SK-N-SH (cell line): ENCODE measurements at regions not wholly inside any gene's neighbourhood (a gene's known extent, or its start where the extent isn't known, plus 50 kb on each side); places are given as distances from the start of the nearest gene placed in this dataset.
A peak's percentile ranks its signal among the peaks of the same experiment; 100 is the strongest.

Experiments
- CTCF ChIA-PET: fragments of 300-600, 350-600 bp; formaldehyde crosslinking; extraction: SDS; loops from one replicate; lab custom pipeline; 2021; lab: Yijun Ruan, JAX
- POLR2A ChIA-PET: fragments of 350-600 bp; sonication (Branson Sonifier 250); formaldehyde crosslinking; extraction: SDS; loops from one replicate; lab custom pipeline; 2020; ENCODE audit warnings: antibody characterized with exemption, inconsistent platforms; lab: Yijun Ruan, JAX
- DNase-seq: peaks from one replicate; pipeline ENCODE4 v3.0.0; 2012
- H2AFZ ChIP-seq: fragments of 200-600 bp; sonication (generic); 2 replicates; pipeline ENCODE4 v1.8.1; 2016; ENCODE audit warnings: antibody characterized with exemption, mild to moderate bottlenecking, low read depth
- H3F3A ChIP-seq: fragments of 200-600 bp; sonication (generic); replicated peaks from 2 replicates; pipeline ENCODE3; 2016; ENCODE audit warnings: antibody characterized with exemption, mild to moderate bottlenecking; ENCODE audit not compliant: insufficient read depth
- H3K27ac ChIP-seq, 2 experiments: fragments of 200-500 bp in 1 of 2; fragments of 200-600 bp in 1 of 2; sonication (Bioruptor generic) in 1 of 2; sonication (generic), shearing (Covaris generic) in 1 of 2; 2 replicates each; pipeline versions ENCODE4 v1.5.1 to v1.6.1; 2014 to 2016; ENCODE audit warnings: low read depth in 2 of 2, inconsistent platforms in 1 of 2, low read length in 1 of 2, mild to moderate bottlenecking in 1 of 2, mixed read lengths in 1 of 2
- H3K27me3 ChIP-seq: fragments of 200-600 bp; sonication (generic), shearing (Covaris generic); 2 replicates; pipeline ENCODE4 v1.6.1; 2016; ENCODE audit warnings: mixed run types; ENCODE audit not compliant: insufficient read depth
- H3K36me3 ChIP-seq, 2 experiments: fragments of 200-500 bp in 1 of 2; fragments of 200-600 bp in 1 of 2; sonication (Bioruptor generic) in 1 of 2; sonication (generic) in 1 of 2; replicated peaks in 1 of 2; 2 replicates each; pipeline versions ENCODE3 to v1.5.1; 2014 to 2016; ENCODE audit warnings: low read length in 1 of 2, mild to moderate bottlenecking in 1 of 2; ENCODE audit not compliant: insufficient read depth in 2 of 2, control insufficient read depth in 1 of 2
- H3K4me1 ChIP-seq, 2 experiments: fragments of 200-500 bp in 1 of 2; fragments of 200-600 bp in 1 of 2; sonication (Bioruptor generic) in 1 of 2; sonication (generic), shearing (Covaris generic) in 1 of 2; 2 replicates each; pipeline versions ENCODE4 v1.5.1 to v1.6.1; 2014 to 2016; ENCODE audit warnings: low read depth in 1 of 2, low read length in 1 of 2, mixed run types in 1 of 2; ENCODE audit not compliant: insufficient read depth in 2 of 2, control insufficient read depth in 1 of 2
- H3K4me2 ChIP-seq: fragments of 200-600 bp; sonication (generic), shearing (Covaris generic); 2 replicates; pipeline ENCODE4 v1.6.1; 2017; ENCODE audit warnings: mixed run types
- H3K4me3 ChIP-seq, 2 experiments: fragments of 200-500 bp in 1 of 2; fragments of 200-600 bp in 1 of 2; sonication (Bioruptor generic) in 1 of 2; sonication (generic), shearing (Covaris generic) in 1 of 2; 2 replicates each; pipeline versions ENCODE4 v1.5.1 to v1.8.1; 2014 to 2016; ENCODE audit warnings: low read depth in 2 of 2, inconsistent platforms in 1 of 2, low read length in 1 of 2, mild to moderate bottlenecking in 1 of 2, mixed read lengths in 1 of 2, moderate library complexity in 1 of 2
- H3K79me2 ChIP-seq: fragments of 200-600 bp; sonication (generic); 2 replicates; pipeline ENCODE4 v1.8.1; 2017; ENCODE audit warnings: mild to moderate bottlenecking; ENCODE audit not compliant: insufficient read depth
- H3K9ac ChIP-seq: fragments of 200-600 bp; sonication (generic); 2 replicates; pipeline ENCODE4 v1.6.1; 2017; ENCODE audit warnings: mixed run types
- H3K9me2 ChIP-seq: fragments of 200-600 bp; sonication (generic); 2 replicates; pipeline ENCODE4 v1.6.1; 2017; ENCODE audit warnings: mixed run types
- H3K9me3 ChIP-seq: fragments of 200-600 bp; sonication (generic); 2 replicates; pipeline ENCODE4 v1.6.1; 2017; ENCODE audit warnings: mixed run types, mild to moderate bottlenecking, moderate library complexity
- H4K20me1 ChIP-seq: fragments of 200-600 bp; sonication (generic); 2 replicates; pipeline ENCODE4 v1.6.1; 2017; ENCODE audit warnings: mild to moderate bottlenecking, mixed run types; ENCODE audit not compliant: insufficient read depth
- CHD2 ChIP-seq: fragments of 150-350 bp; IDR thresholded peaks from 2 replicates; pipeline ENCODE4 v1.6.1; 2018; ENCODE audit warnings: low read length; ENCODE audit not compliant: partially characterized antibody
- CTCF ChIP-seq: fragments of 200-600 bp; sonication (generic); IDR thresholded peaks from 2 replicates; pipeline ENCODE4 v1.6.1; 2017; ENCODE audit warnings: antibody characterized with exemption, mild to moderate bottlenecking, moderate library complexity
- ELF1 ChIP-seq: IDR thresholded peaks from 2 replicates; pipeline ENCODE4 v1.4.0; 2012
- EZH2phosphoT487 ChIP-seq: fragments of 200-600 bp; sonication (generic); IDR thresholded peaks from 2 replicates; pipeline ENCODE4 v1.6.1; 2017; ENCODE audit warnings: low read depth, mixed run types, mild to moderate bottlenecking, antibody characterized with exemption, moderate library complexity, borderline replicate concordance
- FOSL2 ChIP-seq: IDR thresholded peaks from 2 replicates; pipeline ENCODE4 v1.4.0; 2012; ENCODE audit warnings: low read depth, mild to moderate bottlenecking, moderate library complexity, borderline replicate concordance
- FOXM1 ChIP-seq: IDR thresholded peaks from 2 replicates; pipeline ENCODE4 v1.4.0; 2012; ENCODE audit warnings: low read depth, mild to moderate bottlenecking
- MEF2A ChIP-seq: IDR thresholded peaks from 2 replicates; pipeline ENCODE4 v1.4.0; 2012; ENCODE audit warnings: low read depth, borderline replicate concordance
- NRF1 ChIP-seq: IDR thresholded peaks from 2 replicates; pipeline ENCODE4 v1.6.1; 2012; ENCODE audit warnings: low read depth, mild to moderate bottlenecking, low read length
- POLR2AphosphoS5 ChIP-seq: IDR thresholded peaks from 2 replicates; pipeline ENCODE4 v1.6.1; 2012; ENCODE audit warnings: low read depth, low read length
- RAD21 ChIP-seq: IDR thresholded peaks from 2 replicates; pipeline ENCODE4 v1.6.1; 2012; ENCODE audit warnings: mild to moderate bottlenecking, low read length
- RXRA ChIP-seq: IDR thresholded peaks from 2 replicates; pipeline ENCODE4 v1.4.0; 2012; ENCODE audit warnings: low read depth, mild to moderate bottlenecking, borderline replicate concordance
- TCF12 ChIP-seq: IDR thresholded peaks from 2 replicates; pipeline ENCODE4 v1.4.0; 2012
- TEAD4 ChIP-seq: IDR thresholded peaks from 2 replicates; pipeline ENCODE4 v1.4.0; 2012; ENCODE audit warnings: mild to moderate bottlenecking, borderline replicate concordance; ENCODE audit not compliant: insufficient read depth
- WGBS: methylation state at CpG from one replicate; pipeline ENCODE4 v1.1.6; 2017; ENCODE audit warnings: low lambda C conversion rate; 5-methylcytosine and 5-hydroxymethylcytosine counted together
- TF ChIP-seq, protein P1 (sequence below): fragments of 150-350 bp; IDR thresholded peaks from 2 replicates; pipeline ENCODE4 v1.6.1; 2016; ENCODE audit warnings: mild to moderate bottlenecking, low read depth, low read length
- TF ChIP-seq, protein P2 (sequence below): IDR thresholded peaks from 2 replicates; pipeline ENCODE4; 2012

- TF ChIP-seq CTCF = no peak
- TF ChIP-seq MEF2A = no peak
- TF ChIP-seq TEAD4 = no peak
- TF ChIP-seq RAD21 = no peak
- no peak for TF ChIP-seq CHD2
- no peak for TF ChIP-seq NRF1
- TF ChIP-seq, protein P1, sequence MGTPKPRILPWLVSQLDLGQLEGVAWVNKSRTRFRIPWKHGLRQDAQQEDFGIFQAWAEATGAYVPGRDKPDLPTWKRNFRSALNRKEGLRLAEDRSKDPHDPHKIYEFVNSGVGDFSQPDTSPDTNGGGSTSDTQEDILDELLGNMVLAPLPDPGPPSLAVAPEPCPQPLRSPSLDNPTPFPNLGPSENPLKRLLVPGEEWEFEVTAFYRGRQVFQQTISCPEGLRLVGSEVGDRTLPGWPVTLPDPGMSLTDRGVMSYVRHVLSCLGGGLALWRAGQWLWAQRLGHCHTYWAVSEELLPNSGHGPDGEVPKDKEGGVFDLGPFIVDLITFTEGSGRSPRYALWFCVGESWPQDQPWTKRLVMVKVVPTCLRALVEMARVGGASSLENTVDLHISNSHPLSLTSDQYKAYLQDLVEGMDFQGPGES = no peak
- no peak for TF ChIP-seq FOXM1
- TF ChIP-seq RXRA = no peak
- no peak for TF ChIP-seq POLR2AphosphoS5
- TF ChIP-seq TCF12 = no peak
- no peak for TF ChIP-seq EZH2phosphoT487
- TF ChIP-seq, protein P2, sequence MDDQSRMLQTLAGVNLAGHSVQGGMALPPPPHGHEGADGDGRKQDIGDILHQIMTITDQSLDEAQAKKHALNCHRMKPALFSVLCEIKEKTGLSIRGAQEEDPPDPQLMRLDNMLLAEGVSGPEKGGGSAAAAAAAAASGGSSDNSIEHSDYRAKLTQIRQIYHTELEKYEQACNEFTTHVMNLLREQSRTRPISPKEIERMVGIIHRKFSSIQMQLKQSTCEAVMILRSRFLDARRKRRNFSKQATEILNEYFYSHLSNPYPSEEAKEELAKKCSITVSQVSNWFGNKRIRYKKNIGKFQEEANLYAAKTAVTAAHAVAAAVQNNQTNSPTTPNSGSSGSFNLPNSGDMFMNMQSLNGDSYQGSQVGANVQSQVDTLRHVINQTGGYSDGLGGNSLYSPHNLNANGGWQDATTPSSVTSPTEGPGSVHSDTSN = no peak
- TF ChIP-seq ELF1 = no peak
- no peak for TF ChIP-seq FOSL2
- Histone ChIP-seq H3K9ac (no peak overlapping the region), H3K36me3 (no peaks in the 10 kb centered on the region), H3K27me3 (no peaks in the 10 kb centered on the region), H3K9me2 (no peaks in the 10 kb centered on the region), H4K20me1 (no peaks in the 10 kb centered on the region), H3K27ac (peak overlapping the region in 1 of 2 experiments; percentile 25; a peak in 2 of 4 replicates), H3K9me3 (no peaks in the 10 kb centered on the region), H3K4me3 (no peak overlapping the region), H3K4me1 (peaks cover 0 to 32% of the 10 kb centered on the region in 2 experiments; a peak in 2 of 4 replicates), H3K79me2 (no peaks in the 10 kb centered on the region), H2AFZ (no peak overlapping the region), H3K4me2 (no peak overlapping the region), H3F3A (no peaks in the 10 kb centered on the region)
- no peak for DNase-seq
- WGBS = 67% methylated on average over 3 of the region's 3 CpGs
- ChIA-PET POLR2A (no interaction called here), CTCF (interaction anchor here (1.5 kb wide), 1 partner anchor 19 kb away, joined by 3 read pairs; no protein-coding TSS in a partner anchor)
Observed at GRCh38 chr1:239537795-239538194, 151.4 kb downstream of the CHRM3 start.
